Ovary (tissue), 7 donors: ENCODE measurements at regions not wholly inside any gene's neighbourhood (a gene's known extent, or its start where the extent isn't known, plus 50 kb on each side); places are given as distances from the start of the nearest gene placed in this dataset.

Experiments
- DNase-seq, 5 donors: peaks; one replicate each; pipeline ENCODE4 v3.0.0-alpha.2; 2019 to 2020
- H3K27ac ChIP-seq, 2 donors: fragments of 200-600 bp; one replicate each; pipeline versions ENCODE4 v1.5.1 to v1.8.0; 2019 to 2022
- H3K27me3 ChIP-seq: fragments of 200-600 bp; one replicate; pipeline ENCODE4 v1.8.0; 2022
- H3K36me3 ChIP-seq: fragments of 200-600 bp; sonication (generic); one replicate; pipeline ENCODE4 v1.5.1; 2019
- H3K4me1 ChIP-seq: one replicate; pipeline ENCODE4 v1.8.1; 2013; ENCODE audit warnings: mild to moderate bottlenecking, moderate library complexity; ENCODE audit not compliant: insufficient read depth
- H3K4me3 ChIP-seq: fragments of 200-600 bp; sonication (generic); one replicate; pipeline ENCODE4 v1.5.1; 2017
- H3K9me3 ChIP-seq, 2 donors: fragments of 200-600 bp in 1 of 2; sonication (generic) in 1 of 2; one replicate each; pipeline versions ENCODE4 v1.5.1 to v1.8.1; 2013 to 2019; ENCODE audit warnings: mild to moderate bottlenecking in 1 of 2, moderate library complexity in 1 of 2
- CTCF ChIP-seq, 3 donors: fragments of 450-650 bp in 2 of 3; fragments of 200-600 bp in 1 of 3; IDR thresholded peaks; one replicate each; pipeline versions ENCODE4 v1.5.1 to v1.8.0; 2016 to 2022; ENCODE audit warnings: antibody characterized with exemption in 3 of 3, mild to moderate bottlenecking in 1 of 3
- EP300 ChIP-seq: sonication (generic); formaldehyde crosslinking; IDR thresholded peaks from one replicate; pipeline ENCODE4 v1.6.1; 2017; ENCODE audit warnings: antibody characterized with exemption
- POLR2A ChIP-seq: fragments of 450-650 bp; IDR thresholded peaks from one replicate; pipeline ENCODE4 v1.6.1; 2017; ENCODE audit warnings: antibody characterized with exemption, mild to moderate bottlenecking, moderate library complexity
- WGBS, 3 donors: extraction: QIAGEN DNeasy Blood & Tissue Kit in 1 of 3; methylation state at CpG; one replicate each; pipeline versions ENCODE4 v1.1.5 to v1.1.7; 2013 to 2017; 5-methylcytosine and 5-hydroxymethylcytosine counted together
- intact Hi-C, 4 donors: fragments of 100-400 bp; cut with DNase I; formaldehyde crosslinking; loops; one replicate each; pipeline versions ENCODE4 v1.11.0 to v1.15.1; 2022 to 2023
- donor health status: DM: no; HTN: no; CAD: no; lungs with moderate emphysema.
- donor health status: DM: no; HTN: no; CAD: no.
- donor health status: Bipolar disorder and iron deficiency.
- donor health status: DM: no; HTN: no; CAD: no.
- donor health status: DM: yes; HTN: yes; CAD: no.

DNA sequence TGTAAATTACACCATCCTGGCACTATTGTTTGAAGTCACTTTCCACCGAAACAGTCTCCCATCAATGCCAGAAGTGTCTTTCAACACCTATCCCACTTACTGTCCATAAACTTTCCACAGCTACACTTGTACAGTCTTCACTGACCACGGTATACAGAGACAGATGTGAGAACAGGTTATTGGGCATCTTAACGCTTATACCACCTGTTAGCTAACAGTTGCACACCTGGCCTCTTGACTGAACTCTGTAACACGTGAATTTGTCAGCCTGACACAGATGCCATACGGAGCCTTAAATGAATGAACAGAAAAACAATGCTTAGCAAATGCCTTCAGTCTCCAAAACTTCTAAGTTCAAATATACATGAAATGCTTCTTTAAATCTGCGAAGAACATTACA, 440.5 kb downstream of the SHQ1 start:
- Histone ChIP-seq H3K27ac (no peak overlapping the region), H3K4me3 (no peak overlapping the region), H3K27me3 (no peaks in the 10 kb centered on the region), H3K4me1 (peaks cover 24% of the 10 kb centered on the region), H3K9me3 (no peaks in the 10 kb centered on the region), H3K36me3 (no peaks in the 10 kb centered on the region)
- intact Hi-C loops = no loop called here
- TF ChIP-seq CTCF (IDR thresholded peaks at IDR 0.05) = no peak
- no peak for TF ChIP-seq POLR2A
- TF ChIP-seq EP300 = no peak
- DNase-seq = no peak
- WGBS, 3 donors = 71 to 78% (median 75%) methylated on average over 6 of the region's 6 CpGs

- 19 to 26% (median 21%) methylated on average over 7 of the region's 7 CpGs for WGBS, 3 donors
- no peaks in the 10 kb centered on the region for H3K9me3 ChIP-seq
- intact Hi-C loops = no loop called here
- peaks cover 22% of the 10 kb centered on the region for H3K4me1 ChIP-seq
- no peak overlapping the region for H3K4me3 ChIP-seq
- DNase-seq = no peak
- no peaks in the 10 kb centered on the region for H3K27me3 ChIP-seq
- TF ChIP-seq POLR2A = no peak
- no peak for TF ChIP-seq EP300
- TF ChIP-seq CTCF (IDR thresholded peaks at IDR 0.05) = no peak
- no peaks in the 10 kb centered on the region for H3K36me3 ChIP-seq
- H3K27ac ChIP-seq = no peak overlapping the region
Observed at GRCh38 chr3:72405943-72406566, 442.2 kb downstream of the SHQ1 start.

DNA sequence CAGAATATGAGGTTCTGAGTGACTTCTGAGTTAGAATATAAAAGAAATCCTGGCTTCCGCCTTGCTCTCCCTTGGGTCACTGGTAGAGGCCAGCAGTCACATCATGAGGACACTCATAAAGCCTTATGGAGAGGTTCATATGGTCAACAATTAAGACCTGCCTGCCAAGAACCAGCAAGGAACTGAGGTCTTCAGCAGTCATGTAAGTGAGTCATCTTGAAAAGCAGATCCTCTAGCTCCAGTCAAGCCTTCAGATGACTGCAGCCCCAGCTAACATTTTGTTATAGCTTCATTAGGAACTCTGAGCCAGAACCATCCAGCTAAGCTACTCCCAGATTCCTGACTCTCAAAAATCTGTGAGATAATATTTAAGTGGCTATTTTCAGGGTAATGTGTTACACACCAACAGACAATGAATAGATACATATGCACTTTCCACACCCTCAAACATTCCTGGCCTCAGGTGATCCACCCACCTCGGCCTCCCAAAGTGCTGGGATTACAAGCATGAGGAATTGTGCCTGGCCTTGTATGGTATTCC, 447.2 kb downstream of the SHQ1 start:
- intact Hi-C loops = no loop called here
- WGBS, 3 donors = 95 to 97% (median 96%) methylated on average over 2 of the region's 2 CpGs

DNA sequence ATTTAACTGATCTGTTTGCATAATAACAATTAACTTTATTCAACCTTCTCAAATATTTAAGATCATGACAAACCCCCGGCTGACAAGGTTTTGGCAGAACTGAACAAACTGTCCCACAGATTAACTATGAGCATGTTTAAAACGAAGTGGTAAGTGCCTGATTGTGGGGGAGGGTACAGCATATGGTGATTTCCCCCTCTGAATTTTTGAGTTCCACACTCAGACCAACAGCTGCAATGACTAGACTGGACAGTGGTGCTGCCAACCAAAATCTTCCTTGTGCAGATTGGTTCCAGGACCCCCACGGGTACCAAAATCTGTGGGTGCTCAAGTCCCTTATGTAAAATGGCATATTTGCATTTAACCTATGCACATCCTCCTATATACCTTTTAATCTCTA, 449.5 kb downstream of the SHQ1 start:
- Histone ChIP-seq H3K27me3 (no peaks in the 10 kb centered on the region), H3K27ac (no peak overlapping the region), H3K36me3 (no peaks in the 10 kb centered on the region), H3K4me3 (no peak overlapping the region), H3K4me1 (peaks cover 7% of the 10 kb centered on the region), H3K9me3 (no peaks in the 10 kb centered on the region)
- DNase-seq = no peak
- 32 to 54% (median 42%) methylated on average over 3 of the region's 3 CpGs for WGBS, 3 donors
- intact Hi-C loops = no loop called here
- TF ChIP-seq POLR2A (no peak), CTCF (IDR thresholded peaks at IDR 0.05) (no peak), EP300 (no peak)

More for the DNA sequence above, 447.2 kb downstream of the SHQ1 start:
- DNase-seq = no peak
- H3K4me1 ChIP-seq = peaks cover 14% of the 10 kb centered on the region
- no peaks in the 10 kb centered on the region for H3K9me3 ChIP-seq
- no peak overlapping the region for H3K4me3 ChIP-seq
- no peak overlapping the region for H3K27ac ChIP-seq
- no peaks in the 10 kb centered on the region for H3K27me3 ChIP-seq
- no peaks in the 10 kb centered on the region for H3K36me3 ChIP-seq
- TF ChIP-seq POLR2A = no peak
- no peak for TF ChIP-seq EP300
- no peak for TF ChIP-seq CTCF (IDR thresholded peaks at IDR 0.05)
